ENCODE measurements at regions not wholly inside any gene's neighbourhood (a gene's known extent, or its start where the extent isn't known, plus 50 kb on each side); places are given as distances from the start of the nearest gene placed in this dataset.

DNA sequence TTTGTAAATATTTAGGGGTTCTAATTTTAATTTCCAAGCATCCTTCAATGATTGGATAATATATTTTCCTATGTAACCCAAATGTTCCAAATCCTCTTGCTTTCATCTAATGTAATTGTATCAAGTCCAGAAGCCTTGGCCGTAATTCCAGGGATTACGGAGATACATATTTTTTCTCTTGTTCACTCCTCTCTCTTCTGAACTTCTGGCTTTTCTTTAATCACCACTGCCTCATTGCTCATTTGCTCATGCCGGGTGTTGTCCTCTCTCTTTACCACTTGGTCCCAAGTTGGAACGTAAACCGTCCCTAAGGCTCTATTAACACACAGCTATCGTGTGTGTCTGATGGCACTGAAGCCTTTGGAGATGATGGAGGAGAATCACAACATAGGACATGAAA lies 188.7 kb upstream of the COL3A1 start:
- H3K9me3 Mint-ChIP-seq = no peaks in the 10 kb centered on the region
- H3K4me1 Mint-ChIP-seq = no peaks in the 10 kb centered on the region
- CTCF ChIA-PET = no interaction called here
- no peak overlapping the region for H3K4me3 Mint-ChIP-seq
- ATAC-seq (no peak), DNase-seq (ENCODE audit: low spot score) (no peak)
- no peaks in the 10 kb centered on the region for H3K27me3 Mint-ChIP-seq (ENCODE audit: low read depth)
- TF ChIP-seq USF2 (CRISPR knock-in tag; IDR thresholded peaks at IDR 0.05) (no peak), ZNF671 (CRISPR knock-in tag; IDR thresholded peaks at IDR 0.05) (no peak), ATF2 (CRISPR knock-in tag; IDR thresholded peaks at IDR 0.05; ENCODE audit: borderline replicate concordance, low read depth) (no peak), ZNF425 (CRISPR knock-in tag; conservative IDR thresholded peaks at IDR 0.05) (no peak), SP1 (CRISPR knock-in tag; conservative IDR thresholded peaks at IDR 0.05) (no peak), NR3C1 (CRISPR knock-in tag; conservative IDR thresholded peaks at IDR 0.05; ENCODE audit: low read depth) (no peak), IRF1 (CRISPR knock-in tag; IDR thresholded peaks at IDR 0.05) (no peak), EMX1 (CRISPR knock-in tag; IDR thresholded peaks at IDR 0.05) (no peak), ETV6 (CRISPR knock-in tag; IDR thresholded peaks at IDR 0.05) (no peak), FOXP1 (CRISPR knock-in tag; IDR thresholded peaks at IDR 0.05; ENCODE audit: borderline replicate concordance) (no peak)
- TF ChIP-seq, protein P1, sequence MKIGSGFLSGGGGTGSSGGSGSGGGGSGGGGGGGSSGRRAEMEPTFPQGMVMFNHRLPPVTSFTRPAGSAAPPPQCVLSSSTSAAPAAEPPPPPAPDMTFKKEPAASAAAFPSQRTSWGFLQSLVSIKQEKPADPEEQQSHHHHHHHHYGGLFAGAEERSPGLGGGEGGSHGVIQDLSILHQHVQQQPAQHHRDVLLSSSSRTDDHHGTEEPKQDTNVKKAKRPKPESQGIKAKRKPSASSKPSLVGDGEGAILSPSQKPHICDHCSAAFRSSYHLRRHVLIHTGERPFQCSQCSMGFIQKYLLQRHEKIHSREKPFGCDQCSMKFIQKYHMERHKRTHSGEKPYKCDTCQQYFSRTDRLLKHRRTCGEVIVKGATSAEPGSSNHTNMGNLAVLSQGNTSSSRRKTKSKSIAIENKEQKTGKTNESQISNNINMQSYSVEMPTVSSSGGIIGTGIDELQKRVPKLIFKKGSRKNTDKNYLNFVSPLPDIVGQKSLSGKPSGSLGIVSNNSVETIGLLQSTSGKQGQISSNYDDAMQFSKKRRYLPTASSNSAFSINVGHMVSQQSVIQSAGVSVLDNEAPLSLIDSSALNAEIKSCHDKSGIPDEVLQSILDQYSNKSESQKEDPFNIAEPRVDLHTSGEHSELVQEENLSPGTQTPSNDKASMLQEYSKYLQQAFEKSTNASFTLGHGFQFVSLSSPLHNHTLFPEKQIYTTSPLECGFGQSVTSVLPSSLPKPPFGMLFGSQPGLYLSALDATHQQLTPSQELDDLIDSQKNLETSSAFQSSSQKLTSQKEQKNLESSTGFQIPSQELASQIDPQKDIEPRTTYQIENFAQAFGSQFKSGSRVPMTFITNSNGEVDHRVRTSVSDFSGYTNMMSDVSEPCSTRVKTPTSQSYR (CRISPR knock-in tag; IDR thresholded peaks at IDR 0.05) = no peak
- TF ChIP-seq, protein P2, sequence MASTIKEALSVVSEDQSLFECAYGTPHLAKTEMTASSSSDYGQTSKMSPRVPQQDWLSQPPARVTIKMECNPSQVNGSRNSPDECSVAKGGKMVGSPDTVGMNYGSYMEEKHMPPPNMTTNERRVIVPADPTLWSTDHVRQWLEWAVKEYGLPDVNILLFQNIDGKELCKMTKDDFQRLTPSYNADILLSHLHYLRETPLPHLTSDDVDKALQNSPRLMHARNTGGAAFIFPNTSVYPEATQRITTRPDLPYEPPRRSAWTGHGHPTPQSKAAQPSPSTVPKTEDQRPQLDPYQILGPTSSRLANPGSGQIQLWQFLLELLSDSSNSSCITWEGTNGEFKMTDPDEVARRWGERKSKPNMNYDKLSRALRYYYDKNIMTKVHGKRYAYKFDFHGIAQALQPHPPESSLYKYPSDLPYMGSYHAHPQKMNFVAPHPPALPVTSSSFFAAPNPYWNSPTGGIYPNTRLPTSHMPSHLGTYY (CRISPR knock-in tag; IDR thresholded peaks at IDR 0.05) = no peak
- POLR2A ChIA-PET = no interaction called here
- no peaks in the 10 kb centered on the region for H3K36me3 Mint-ChIP-seq
- no peak overlapping the region for H3K27ac Mint-ChIP-seq

DNA sequence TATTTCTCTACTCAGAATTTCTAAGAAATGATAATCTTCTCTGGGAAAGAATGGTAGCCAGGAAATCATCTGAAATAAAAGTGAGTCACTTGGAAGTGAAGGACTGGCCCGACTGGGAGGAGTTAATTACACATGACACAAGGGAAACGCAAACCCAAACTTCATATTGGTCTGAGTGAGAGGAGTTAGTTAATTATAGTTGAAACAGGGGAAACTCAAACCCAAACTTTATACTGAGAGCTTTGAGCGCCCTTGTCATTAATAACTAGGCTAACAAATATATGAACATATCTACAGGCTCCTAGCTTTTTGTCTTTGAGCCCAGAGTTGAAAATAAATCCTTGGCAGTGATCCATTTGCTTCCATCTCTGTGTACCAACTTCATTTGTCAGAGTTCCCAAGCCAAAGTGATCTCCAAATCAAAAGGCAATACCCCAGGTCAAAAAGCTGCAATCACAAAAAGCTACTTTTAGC lies 187.8 kb upstream of the COL3A1 start:
- ChIA-PET CTCF (interaction anchor here (0.8 kb wide), 1 partner anchor 356 kb away, joined by 3 read pairs; no protein-coding TSS in a partner anchor), POLR2A (no interaction called here)
- ATAC-seq (no peak), DNase-seq (ENCODE audit: low spot score) (no peak)
- H3K27me3 Mint-ChIP-seq (ENCODE audit: low read depth) = no peaks in the 10 kb centered on the region
- H3K36me3 Mint-ChIP-seq = no peaks in the 10 kb centered on the region
- H3K4me1 Mint-ChIP-seq = no peaks in the 10 kb centered on the region
- no peak overlapping the region for H3K4me3 Mint-ChIP-seq
- no peak overlapping the region for H3K27ac Mint-ChIP-seq
- TF ChIP-seq HMGXB4 (CRISPR knock-in tag; IDR thresholded peaks at IDR 0.05) (no peak), ESRRA (CRISPR knock-in tag; IDR thresholded peaks at IDR 0.05; ENCODE audit: borderline replicate concordance) (no peak), FOXP1 (CRISPR knock-in tag; IDR thresholded peaks at IDR 0.05; ENCODE audit: borderline replicate concordance) (no peak)
- TF ChIP-seq, protein P3, sequence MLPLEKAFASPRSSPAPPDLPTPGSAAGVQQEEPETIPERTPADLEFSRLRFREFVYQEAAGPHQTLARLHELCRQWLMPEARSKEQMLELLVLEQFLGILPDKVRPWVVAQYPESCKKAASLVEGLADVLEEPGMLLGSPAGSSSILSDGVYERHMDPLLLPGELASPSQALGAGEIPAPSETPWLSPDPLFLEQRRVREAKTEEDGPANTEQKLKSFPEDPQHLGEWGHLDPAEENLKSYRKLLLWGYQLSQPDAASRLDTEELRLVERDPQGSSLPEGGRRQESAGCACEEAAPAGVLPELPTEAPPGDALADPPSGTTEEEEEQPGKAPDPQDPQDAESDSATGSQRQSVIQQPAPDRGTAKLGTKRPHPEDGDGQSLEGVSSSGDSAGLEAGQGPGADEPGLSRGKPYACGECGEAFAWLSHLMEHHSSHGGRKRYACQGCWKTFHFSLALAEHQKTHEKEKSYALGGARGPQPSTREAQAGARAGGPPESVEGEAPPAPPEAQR (CRISPR knock-in tag; IDR thresholded peaks at IDR 0.05) = no peak
- TF ChIP-seq, protein P1 (CRISPR knock-in tag; IDR thresholded peaks at IDR 0.05) = no peak
- TF ChIP-seq, protein P4, sequence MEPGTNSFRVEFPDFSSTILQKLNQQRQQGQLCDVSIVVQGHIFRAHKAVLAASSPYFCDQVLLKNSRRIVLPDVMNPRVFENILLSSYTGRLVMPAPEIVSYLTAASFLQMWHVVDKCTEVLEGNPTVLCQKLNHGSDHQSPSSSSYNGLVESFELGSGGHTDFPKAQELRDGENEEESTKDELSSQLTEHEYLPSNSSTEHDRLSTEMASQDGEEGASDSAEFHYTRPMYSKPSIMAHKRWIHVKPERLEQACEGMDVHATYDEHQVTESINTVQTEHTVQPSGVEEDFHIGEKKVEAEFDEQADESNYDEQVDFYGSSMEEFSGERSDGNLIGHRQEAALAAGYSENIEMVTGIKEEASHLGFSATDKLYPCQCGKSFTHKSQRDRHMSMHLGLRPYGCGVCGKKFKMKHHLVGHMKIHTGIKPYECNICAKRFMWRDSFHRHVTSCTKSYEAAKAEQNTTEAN (CRISPR knock-in tag; IDR thresholded peaks at IDR 0.05) = no peak
- no peaks in the 10 kb centered on the region for H3K9me3 Mint-ChIP-seq

Data from WTC11 (cell line).